ENCODE measurements at regions not wholly inside any gene's neighbourhood (a gene's known extent, or its start where the extent isn't known, plus 50 kb on each side); places are given as distances from the start of the nearest gene placed in this dataset.

GRCh38 chr13:44302940-44303575 lies 70.6 kb upstream of the SERP2 start:
- intact Hi-C loops (cut with DNase I) = no loop called here
- ATAC-seq (no peak), DNase-seq (no peak)
- H3K27me3 ChIP-seq (ENCODE audit: low read depth) = no peaks in the 10 kb centered on the region
- no peak for TF ChIP-seq CTCF (IDR thresholded peaks at IDR 0.05)
- H3K27ac ChIP-seq = no peak overlapping the region
- H3K9me3 ChIP-seq = no peaks in the 10 kb centered on the region
- no peaks in the 10 kb centered on the region for H3K36me3 ChIP-seq
- H3K4me1 ChIP-seq = peaks cover 34% of the 10 kb centered on the region
- no peak overlapping the region for H3K4me3 ChIP-seq

- peaks cover 34% of the 10 kb centered on the region for H3K4me1 ChIP-seq
- no peak for TF ChIP-seq CTCF (IDR thresholded peaks at IDR 0.05)
- H3K27me3 ChIP-seq (ENCODE audit: low read depth) = no peaks in the 10 kb centered on the region
- DNase-seq (no peak), ATAC-seq (no peak)
- H3K36me3 ChIP-seq = no peaks in the 10 kb centered on the region
- H3K27ac ChIP-seq = no peak overlapping the region
- no peak overlapping the region for H3K4me3 ChIP-seq
- H3K9me3 ChIP-seq = no peaks in the 10 kb centered on the region
- intact Hi-C loops (cut with DNase I) = no loop called here
These were observed 69.8 kb upstream of the SERP2 start for GRCh38 chr13:44303681-44304432.

- Histone ChIP-seq H3K27me3 (ENCODE audit: low read depth) (no peaks in the 10 kb centered on the region), H3K36me3 (no peaks in the 10 kb centered on the region), H3K4me1 (peaks cover 34% of the 10 kb centered on the region), H3K9me3 (no peaks in the 10 kb centered on the region), H3K27ac (no peak overlapping the region), H3K4me3 (no peak overlapping the region)
- intact Hi-C loops (cut with DNase I) = no loop called here
- ATAC-seq = no peak
- TF ChIP-seq CTCF (IDR thresholded peaks at IDR 0.05) = no peak
- DNase-seq = no peak
These were observed 69.2 kb upstream of the SERP2 start for GRCh38 chr13:44304433-44304725.

DNA sequence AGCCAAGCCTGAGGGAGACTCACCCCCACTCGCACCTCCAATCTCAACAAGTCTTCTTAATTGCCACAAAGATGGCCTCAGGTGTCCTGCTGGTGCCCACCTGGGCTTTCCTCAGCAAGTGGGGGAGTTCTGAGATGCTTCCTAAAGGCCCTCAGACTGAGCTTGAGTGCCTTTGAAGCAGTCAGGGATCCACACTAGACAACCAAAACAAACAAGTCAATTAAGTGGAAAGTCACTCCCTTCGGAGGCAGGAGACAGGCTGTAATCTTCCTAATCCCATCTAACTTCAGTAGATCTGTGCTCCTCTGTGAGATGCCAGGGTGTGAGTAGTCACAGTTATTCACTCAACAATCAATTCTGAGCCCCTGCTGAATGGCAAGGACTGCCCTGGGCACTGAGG lies 68.3 kb upstream of the SERP2 start:
- Histone ChIP-seq H3K36me3 (no peaks in the 10 kb centered on the region), H3K4me3 (no peak overlapping the region), H3K9me3 (no peaks in the 10 kb centered on the region), H3K4me1 (peaks cover 34% of the 10 kb centered on the region), H3K27ac (peak overlapping the region; percentile 81), H3K27me3 (ENCODE audit: low read depth) (no peaks in the 10 kb centered on the region)
- no peak for ATAC-seq
- intact Hi-C loops (cut with DNase I) = no loop called here
- DNase-seq = no peak
- TF ChIP-seq CTCF (IDR thresholded peaks at IDR 0.05) = no peak

GRCh38 chr13:44305917-44306370 lies 67.7 kb upstream of the SERP2 start:
- no peak overlapping the region for H3K4me3 ChIP-seq
- peak overlapping the region; percentile 81 for H3K27ac ChIP-seq
- ATAC-seq (peak in 1 of 2 donors; percentile 13), DNase-seq (no peak)
- H3K4me1 ChIP-seq = peaks cover 27% of the 10 kb centered on the region
- no peaks in the 10 kb centered on the region for H3K36me3 ChIP-seq
- intact Hi-C loops (cut with DNase I) = no loop called here
- no peaks in the 10 kb centered on the region for H3K9me3 ChIP-seq
- TF ChIP-seq CTCF (IDR thresholded peaks at IDR 0.05) = no peak
- H3K27me3 ChIP-seq (ENCODE audit: low read depth) = no peaks in the 10 kb centered on the region

Measured in lower lobe of right lung (tissue), 2 donors.